ENCODE measurements at regions not wholly inside any gene's neighbourhood (a gene's known extent, or its start where the extent isn't known, plus 50 kb on each side); places are given as distances from the start of the nearest gene placed in this dataset.

GRCh38 chr15:56868170-56868569, 50.3 kb upstream of the TCF12 start:
- no peak for DNase-seq

- no peak for DNase-seq
These were observed 51.6 kb upstream of the TCF12 start for GRCh38 chr15:56866803-56867202.

- DNase-seq, result no peak
These were observed 60.6 kb upstream of the TCF12 start for GRCh38 chr15:56857828-56858227.

- DNase-seq, result no peak
These were observed 61.5 kb upstream of the TCF12 start for GRCh38 chr15:56856934-56857333.

- DNase-seq, result no peak
These were observed 73.6 kb upstream of the TCF12 start for GRCh38 chr15:56844892-56845291.

- no peak for DNase-seq
These were observed 74.0 kb upstream of the TCF12 start for GRCh38 chr15:56844471-56844870.

- DNase-seq, result no peak
These were observed 78.8 kb upstream of the TCF12 start for GRCh38 chr15:56839641-56840040.

GRCh38 chr15:56839099-56839498, 79.3 kb upstream of the TCF12 start:
- no peak for DNase-seq

- DNase-seq, result no peak
These were observed 80.4 kb upstream of the TCF12 start for GRCh38 chr15:56838085-56838484.

- DNase-seq, result no peak
These were observed 81.2 kb upstream of the TCF12 start for GRCh38 chr15:56837273-56837672.

GRCh38 chr15:56835718-56836171, 82.7 kb upstream of the TCF12 start:
- DNase-seq, result peak; percentile 48

- no peak for DNase-seq
These were observed 86.3 kb upstream of the TCF12 start for GRCh38 chr15:56832125-56832524.

- DNase-seq, result no peak
These were observed 86.9 kb upstream of the TCF12 start for GRCh38 chr15:56831467-56832005.

- DNase-seq, result no peak
These were observed 90.9 kb upstream of the ZNF280D start for GRCh38 chr15:56824175-56824574.

GRCh38 chr15:56821721-56822425, 88.6 kb upstream of the ZNF280D start:
- no peak for DNase-seq

GRCh38 chr15:56820333-56820732, 87.0 kb upstream of the ZNF280D start:
- no peak for DNase-seq

GRCh38 chr15:56817321-56818080, 84.2 kb upstream of the ZNF280D start:
- peak; percentile 80 for DNase-seq

GRCh38 chr15:56816781-56817180, 83.5 kb upstream of the ZNF280D start:
- no peak for DNase-seq

GRCh38 chr15:56815247-56815646, 81.9 kb upstream of the ZNF280D start:
- DNase-seq, result no peak

GRCh38 chr15:56814429-56814828, 81.1 kb upstream of the ZNF280D start:
- no peak for DNase-seq

GRCh38 chr15:56813995-56814394, 80.7 kb upstream of the ZNF280D start:
- no peak for DNase-seq

GRCh38 chr15:56812961-56813360, 79.7 kb upstream of the ZNF280D start:
- DNase-seq, result no peak

GRCh38 chr15:56812221-56812620, 78.9 kb upstream of the ZNF280D start:
- no peak for DNase-seq

All from muscle of arm (tissue), 1 donor.